ENCODE measurements at regions not wholly inside any gene's neighbourhood (a gene's known extent, or its start where the extent isn't known, plus 50 kb on each side); places are given as distances from the start of the nearest gene placed in this dataset.

DNA sequence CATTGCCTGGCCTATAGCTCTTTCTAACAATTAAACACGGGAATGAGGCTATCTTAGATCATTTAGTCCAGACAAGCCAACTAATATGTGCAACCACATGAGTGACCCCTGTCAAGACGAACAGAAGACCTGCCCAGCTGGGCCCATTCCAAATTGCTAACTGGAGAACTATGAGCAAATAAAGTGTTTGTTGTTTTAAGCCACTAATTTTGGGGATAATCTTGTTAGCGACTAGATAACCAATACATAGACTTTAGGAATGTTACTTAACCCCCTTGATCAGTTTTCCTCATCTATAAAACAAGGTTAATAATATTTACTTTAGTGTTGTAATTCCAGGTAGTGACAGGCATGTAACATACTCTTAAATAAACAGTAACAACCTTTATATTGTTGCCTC lies 848.3 kb downstream of the METTL15 start:
- H3K27ac ChIP-seq (ENCODE audit: low read length): no peak overlapping the region
- H3K4me1 ChIP-seq (ENCODE audit: control insufficient read depth, insufficient read depth, low read length): no peaks in the 10 kb centered on the region
- no peak overlapping the region for H3K4me3 ChIP-seq (ENCODE audit: low read depth in 2 of 2, low read length in 2 of 2)
- TF ChIP-seq, protein P1, sequence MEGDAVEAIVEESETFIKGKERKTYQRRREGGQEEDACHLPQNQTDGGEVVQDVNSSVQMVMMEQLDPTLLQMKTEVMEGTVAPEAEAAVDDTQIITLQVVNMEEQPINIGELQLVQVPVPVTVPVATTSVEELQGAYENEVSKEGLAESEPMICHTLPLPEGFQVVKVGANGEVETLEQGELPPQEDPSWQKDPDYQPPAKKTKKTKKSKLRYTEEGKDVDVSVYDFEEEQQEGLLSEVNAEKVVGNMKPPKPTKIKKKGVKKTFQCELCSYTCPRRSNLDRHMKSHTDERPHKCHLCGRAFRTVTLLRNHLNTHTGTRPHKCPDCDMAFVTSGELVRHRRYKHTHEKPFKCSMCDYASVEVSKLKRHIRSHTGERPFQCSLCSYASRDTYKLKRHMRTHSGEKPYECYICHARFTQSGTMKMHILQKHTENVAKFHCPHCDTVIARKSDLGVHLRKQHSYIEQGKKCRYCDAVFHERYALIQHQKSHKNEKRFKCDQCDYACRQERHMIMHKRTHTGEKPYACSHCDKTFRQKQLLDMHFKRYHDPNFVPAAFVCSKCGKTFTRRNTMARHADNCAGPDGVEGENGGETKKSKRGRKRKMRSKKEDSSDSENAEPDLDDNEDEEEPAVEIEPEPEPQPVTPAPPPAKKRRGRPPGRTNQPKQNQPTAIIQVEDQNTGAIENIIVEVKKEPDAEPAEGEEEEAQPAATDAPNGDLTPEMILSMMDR (IDR thresholded peaks at IDR 0.05): no peak
- no peak for TF ChIP-seq POLR2AphosphoS5 (IDR thresholded peaks at IDR 0.05; ENCODE audit: low read depth, low read length)
- intact Hi-C loops (cut with micrococcal nuclease; ENCODE audit: unreplicated experiment): no loop called here
- in situ Hi-C loops (cut with HindIII; ENCODE audit: low pct_unique_long_range_greater_than_20kb, low sequenced_read_pairs): no loop called here
- ATAC-seq: no peak
- POLR2A ChIA-PET: no interaction called here
- no TSS peak for BruUV-seq (replicated peaks)
- H3K27me3 ChIP-seq (ENCODE audit: control insufficient read depth, insufficient read depth, low read length): no peaks in the 10 kb centered on the region
- no peaks in the 10 kb centered on the region for H3K36me3 ChIP-seq (ENCODE audit: control insufficient read depth, insufficient read depth, low read length)
- no peak for DNase-seq (ENCODE audit: low read depth, low spot score)
- CTCF ChIA-PET: no interaction called here
- no peaks in the 10 kb centered on the region for H3K9me3 ChIP-seq (ENCODE audit: control insufficient read depth, insufficient read depth, low read depth, low read length)

DNA sequence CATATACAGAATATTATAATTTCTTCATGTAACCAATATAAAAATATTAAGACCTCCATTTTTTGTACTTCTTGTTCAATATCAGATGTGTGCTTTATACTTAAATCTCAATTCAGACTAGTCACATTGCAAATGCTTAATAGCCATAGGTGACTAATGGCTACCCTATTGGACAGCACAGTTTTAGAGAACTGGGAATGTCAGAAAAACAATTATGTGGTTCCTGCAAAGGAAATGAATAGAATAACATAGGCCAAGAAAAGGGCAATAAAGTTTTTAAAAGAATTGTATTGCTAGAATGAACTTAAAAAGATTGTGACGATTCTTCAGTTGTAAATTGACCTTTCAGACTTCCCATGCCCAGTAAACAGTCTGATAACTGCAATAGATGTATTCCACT lies 843.0 kb downstream of the METTL15 start:
- no peaks in the 10 kb centered on the region for H3K36me3 ChIP-seq (ENCODE audit: control insufficient read depth, insufficient read depth, low read length)
- no peaks in the 10 kb centered on the region for H3K9me3 ChIP-seq (ENCODE audit: control insufficient read depth, insufficient read depth, low read depth, low read length)
- ChIA-PET CTCF (no interaction called here), POLR2A (no interaction called here)
- ATAC-seq (no peak), DNase-seq (ENCODE audit: low read depth, low spot score) (no peak)
- no peaks in the 10 kb centered on the region for H3K27me3 ChIP-seq (ENCODE audit: control insufficient read depth, insufficient read depth, low read length)
- no peak overlapping the region for H3K27ac ChIP-seq (ENCODE audit: low read length)
- no TSS peak for BruUV-seq (replicated peaks)
- in situ Hi-C loops (cut with HindIII; ENCODE audit: low pct_unique_long_range_greater_than_20kb, low sequenced_read_pairs) (no loop called here), intact Hi-C loops (cut with micrococcal nuclease; ENCODE audit: unreplicated experiment) (no loop called here)
- no peaks in the 10 kb centered on the region for H3K4me1 ChIP-seq (ENCODE audit: control insufficient read depth, insufficient read depth, low read length)
- no peak overlapping the region for H3K4me3 ChIP-seq (ENCODE audit: low read depth in 2 of 2, low read length in 2 of 2)
- TF ChIP-seq TCF7L2 (IDR thresholded peaks at IDR 0.05; ENCODE audit: low read depth, low read length) (no peak), SIN3A (IDR thresholded peaks at IDR 0.05; ENCODE audit: borderline replicate concordance, insufficient read depth, low read depth, low read length) (no peak), POLR2AphosphoS5 (IDR thresholded peaks at IDR 0.05; ENCODE audit: low read depth, low read length) (no peak)
- TF ChIP-seq, protein P1 (IDR thresholded peaks at IDR 0.05): no peak
- TF ChIP-seq, protein P2, sequence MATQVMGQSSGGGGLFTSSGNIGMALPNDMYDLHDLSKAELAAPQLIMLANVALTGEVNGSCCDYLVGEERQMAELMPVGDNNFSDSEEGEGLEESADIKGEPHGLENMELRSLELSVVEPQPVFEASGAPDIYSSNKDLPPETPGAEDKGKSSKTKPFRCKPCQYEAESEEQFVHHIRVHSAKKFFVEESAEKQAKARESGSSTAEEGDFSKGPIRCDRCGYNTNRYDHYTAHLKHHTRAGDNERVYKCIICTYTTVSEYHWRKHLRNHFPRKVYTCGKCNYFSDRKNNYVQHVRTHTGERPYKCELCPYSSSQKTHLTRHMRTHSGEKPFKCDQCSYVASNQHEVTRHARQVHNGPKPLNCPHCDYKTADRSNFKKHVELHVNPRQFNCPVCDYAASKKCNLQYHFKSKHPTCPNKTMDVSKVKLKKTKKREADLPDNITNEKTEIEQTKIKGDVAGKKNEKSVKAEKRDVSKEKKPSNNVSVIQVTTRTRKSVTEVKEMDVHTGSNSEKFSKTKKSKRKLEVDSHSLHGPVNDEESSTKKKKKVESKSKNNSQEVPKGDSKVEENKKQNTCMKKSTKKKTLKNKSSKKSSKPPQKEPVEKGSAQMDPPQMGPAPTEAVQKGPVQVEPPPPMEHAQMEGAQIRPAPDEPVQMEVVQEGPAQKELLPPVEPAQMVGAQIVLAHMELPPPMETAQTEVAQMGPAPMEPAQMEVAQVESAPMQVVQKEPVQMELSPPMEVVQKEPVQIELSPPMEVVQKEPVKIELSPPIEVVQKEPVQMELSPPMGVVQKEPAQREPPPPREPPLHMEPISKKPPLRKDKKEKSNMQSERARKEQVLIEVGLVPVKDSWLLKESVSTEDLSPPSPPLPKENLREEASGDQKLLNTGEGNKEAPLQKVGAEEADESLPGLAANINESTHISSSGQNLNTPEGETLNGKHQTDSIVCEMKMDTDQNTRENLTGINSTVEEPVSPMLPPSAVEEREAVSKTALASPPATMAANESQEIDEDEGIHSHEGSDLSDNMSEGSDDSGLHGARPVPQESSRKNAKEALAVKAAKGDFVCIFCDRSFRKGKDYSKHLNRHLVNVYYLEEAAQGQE (IDR thresholded peaks at IDR 0.05; ENCODE audit: insufficient read depth in 1 of 2, low read depth in 2 of 2, low read length in 1 of 2): no peak

DNA sequence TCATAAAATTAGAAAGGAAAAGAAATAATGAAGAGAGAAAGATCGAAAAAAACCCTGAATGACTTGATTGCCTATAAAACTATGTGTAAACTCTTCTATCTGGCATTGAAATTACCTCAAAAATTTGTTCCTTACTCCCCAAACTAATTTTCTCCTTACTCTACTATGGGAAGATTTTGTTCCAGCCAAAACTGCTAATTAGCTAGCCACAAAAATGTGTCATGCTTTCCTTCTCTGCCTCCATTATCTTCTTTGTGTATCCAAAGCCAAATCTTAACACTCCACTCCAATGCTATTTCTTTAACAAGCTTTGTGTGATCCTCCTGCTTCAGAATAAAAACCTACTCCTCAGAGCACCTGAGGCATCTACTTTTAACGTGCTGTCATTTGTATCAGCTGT lies 831.2 kb downstream of the METTL15 start:
- in situ Hi-C loops (cut with HindIII; ENCODE audit: low pct_unique_long_range_greater_than_20kb, low sequenced_read_pairs) (no loop called here), intact Hi-C loops (cut with micrococcal nuclease; ENCODE audit: unreplicated experiment) (no loop called here)
- no peak overlapping the region for H3K27ac ChIP-seq (ENCODE audit: low read length)
- H3K9me3 ChIP-seq (ENCODE audit: control insufficient read depth, insufficient read depth, low read depth, low read length): no peaks in the 10 kb centered on the region
- DNase-seq (ENCODE audit: low read depth, low spot score) (no peak), ATAC-seq (no peak)
- no peaks in the 10 kb centered on the region; the same call in 1 of the 2 replicates for H3K36me3 ChIP-seq (ENCODE audit: control insufficient read depth, insufficient read depth, low read length)
- POLR2A ChIA-PET: no interaction called here
- H3K4me3 ChIP-seq (ENCODE audit: low read depth in 2 of 2, low read length in 2 of 2): no peak overlapping the region
- CTCF ChIA-PET: no interaction called here
- no peaks in the 10 kb centered on the region for H3K4me1 ChIP-seq (ENCODE audit: control insufficient read depth, insufficient read depth, low read length)
- no TSS peak for BruUV-seq (replicated peaks)
- no peaks in the 10 kb centered on the region for H3K27me3 ChIP-seq (ENCODE audit: control insufficient read depth, insufficient read depth, low read length)
- TF ChIP-seq, protein P1 (IDR thresholded peaks at IDR 0.05): no peak
- TF ChIP-seq SIN3A (IDR thresholded peaks at IDR 0.05; ENCODE audit: borderline replicate concordance, insufficient read depth, low read depth, low read length) (no peak), POLR2AphosphoS5 (IDR thresholded peaks at IDR 0.05; ENCODE audit: low read depth, low read length) (no peak), TCF7L2 (IDR thresholded peaks at IDR 0.05; ENCODE audit: low read depth, low read length) (no peak)
- TF ChIP-seq, protein P2 (IDR thresholded peaks at IDR 0.05; ENCODE audit: insufficient read depth in 1 of 2, low read depth in 2 of 2, low read length in 1 of 2): no peak
